ENCODE measurements at regions not wholly inside any gene's neighbourhood (a gene's known extent, or its start where the extent isn't known, plus 50 kb on each side); places are given as distances from the start of the nearest gene placed in this dataset.

DNA sequence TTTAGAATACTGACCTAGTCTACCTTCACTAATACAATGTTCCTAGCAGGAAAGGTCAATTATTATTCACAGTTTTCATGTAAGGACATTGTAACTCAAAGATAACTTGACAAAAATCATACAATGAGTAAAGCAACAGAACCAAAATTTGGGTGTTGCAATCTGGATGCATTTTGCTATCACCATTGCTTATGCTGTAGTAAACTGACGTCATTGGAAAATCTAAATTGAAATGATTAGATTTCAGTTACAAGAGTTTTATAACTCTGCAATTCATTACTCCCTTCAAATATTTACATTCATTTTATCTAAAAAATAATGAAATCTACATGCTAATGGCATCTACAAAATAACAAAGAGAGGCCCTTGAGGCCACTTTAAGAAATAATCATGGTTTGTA, 147.0 kb downstream of the TENT5A start (continued):
- TF ChIP-seq, protein P1, sequence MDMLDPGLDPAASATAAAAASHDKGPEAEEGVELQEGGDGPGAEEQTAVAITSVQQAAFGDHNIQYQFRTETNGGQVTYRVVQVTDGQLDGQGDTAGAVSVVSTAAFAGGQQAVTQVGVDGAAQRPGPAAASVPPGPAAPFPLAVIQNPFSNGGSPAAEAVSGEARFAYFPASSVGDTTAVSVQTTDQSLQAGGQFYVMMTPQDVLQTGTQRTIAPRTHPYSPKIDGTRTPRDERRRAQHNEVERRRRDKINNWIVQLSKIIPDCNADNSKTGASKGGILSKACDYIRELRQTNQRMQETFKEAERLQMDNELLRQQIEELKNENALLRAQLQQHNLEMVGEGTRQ (CRISPR knock-in tag; IDR thresholded peaks at IDR 0.05): no peak
- TF ChIP-seq IRF1 (CRISPR knock-in tag; IDR thresholded peaks at IDR 0.05) (no peak), RORB (CRISPR knock-in tag; IDR thresholded peaks at IDR 0.05) (no peak), ZBTB43 (CRISPR knock-in tag; IDR thresholded peaks at IDR 0.05) (no peak), ZNF425 (CRISPR knock-in tag; conservative IDR thresholded peaks at IDR 0.05) (no peak)
- TF ChIP-seq, protein P2, sequence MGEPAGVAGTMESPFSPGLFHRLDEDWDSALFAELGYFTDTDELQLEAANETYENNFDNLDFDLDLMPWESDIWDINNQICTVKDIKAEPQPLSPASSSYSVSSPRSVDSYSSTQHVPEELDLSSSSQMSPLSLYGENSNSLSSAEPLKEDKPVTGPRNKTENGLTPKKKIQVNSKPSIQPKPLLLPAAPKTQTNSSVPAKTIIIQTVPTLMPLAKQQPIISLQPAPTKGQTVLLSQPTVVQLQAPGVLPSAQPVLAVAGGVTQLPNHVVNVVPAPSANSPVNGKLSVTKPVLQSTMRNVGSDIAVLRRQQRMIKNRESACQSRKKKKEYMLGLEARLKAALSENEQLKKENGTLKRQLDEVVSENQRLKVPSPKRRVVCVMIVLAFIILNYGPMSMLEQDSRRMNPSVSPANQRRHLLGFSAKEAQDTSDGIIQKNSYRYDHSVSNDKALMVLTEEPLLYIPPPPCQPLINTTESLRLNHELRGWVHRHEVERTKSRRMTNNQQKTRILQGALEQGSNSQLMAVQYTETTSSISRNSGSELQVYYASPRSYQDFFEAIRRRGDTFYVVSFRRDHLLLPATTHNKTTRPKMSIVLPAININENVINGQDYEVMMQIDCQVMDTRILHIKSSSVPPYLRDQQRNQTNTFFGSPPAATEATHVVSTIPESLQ (CRISPR knock-in tag; IDR thresholded peaks at IDR 0.05): no peak

DNA sequence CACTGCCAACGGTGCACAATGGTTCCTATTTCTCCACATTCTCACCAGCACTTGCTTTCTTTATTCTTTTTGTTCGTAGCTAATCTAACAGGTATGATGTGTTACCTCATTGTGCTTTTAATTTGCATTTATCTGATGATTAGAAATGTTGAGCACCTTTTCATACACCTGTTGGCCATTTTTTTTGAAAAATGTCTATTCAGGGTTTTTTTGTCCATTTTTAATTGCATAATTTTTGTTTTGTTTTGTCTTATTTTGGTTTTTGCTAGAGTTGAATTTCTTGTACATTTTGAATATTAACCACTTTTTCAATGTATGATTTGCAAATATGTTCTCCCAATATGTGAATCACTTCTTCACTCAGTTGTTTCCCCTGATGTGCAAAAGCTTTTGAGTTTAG, 150.6 kb downstream of the TENT5A start:
- H3K27ac Mint-ChIP-seq: no peak overlapping the region
- H3K4me1 Mint-ChIP-seq: no peaks in the 10 kb centered on the region
- H3K9me3 Mint-ChIP-seq: peaks cover 18% of the 10 kb centered on the region
- no peak overlapping the region for H3K4me3 Mint-ChIP-seq
- ChIA-PET POLR2A (no interaction called here), CTCF (no interaction called here)
- no peaks in the 10 kb centered on the region for H3K36me3 Mint-ChIP-seq
- ATAC-seq: no peak
- no peak for DNase-seq (ENCODE audit: low spot score)
- no peaks in the 10 kb centered on the region for H3K27me3 Mint-ChIP-seq (ENCODE audit: low read depth)
- no peak for TF ChIP-seq GTF2I (CRISPR knock-in tag; conservative IDR thresholded peaks at IDR 0.05)
- TF ChIP-seq, protein P3, sequence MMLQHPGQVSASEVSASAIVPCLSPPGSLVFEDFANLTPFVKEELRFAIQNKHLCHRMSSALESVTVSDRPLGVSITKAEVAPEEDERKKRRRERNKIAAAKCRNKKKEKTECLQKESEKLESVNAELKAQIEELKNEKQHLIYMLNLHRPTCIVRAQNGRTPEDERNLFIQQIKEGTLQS (CRISPR knock-in tag; conservative IDR thresholded peaks at IDR 0.05): no peak
- TF ChIP-seq, protein P4, sequence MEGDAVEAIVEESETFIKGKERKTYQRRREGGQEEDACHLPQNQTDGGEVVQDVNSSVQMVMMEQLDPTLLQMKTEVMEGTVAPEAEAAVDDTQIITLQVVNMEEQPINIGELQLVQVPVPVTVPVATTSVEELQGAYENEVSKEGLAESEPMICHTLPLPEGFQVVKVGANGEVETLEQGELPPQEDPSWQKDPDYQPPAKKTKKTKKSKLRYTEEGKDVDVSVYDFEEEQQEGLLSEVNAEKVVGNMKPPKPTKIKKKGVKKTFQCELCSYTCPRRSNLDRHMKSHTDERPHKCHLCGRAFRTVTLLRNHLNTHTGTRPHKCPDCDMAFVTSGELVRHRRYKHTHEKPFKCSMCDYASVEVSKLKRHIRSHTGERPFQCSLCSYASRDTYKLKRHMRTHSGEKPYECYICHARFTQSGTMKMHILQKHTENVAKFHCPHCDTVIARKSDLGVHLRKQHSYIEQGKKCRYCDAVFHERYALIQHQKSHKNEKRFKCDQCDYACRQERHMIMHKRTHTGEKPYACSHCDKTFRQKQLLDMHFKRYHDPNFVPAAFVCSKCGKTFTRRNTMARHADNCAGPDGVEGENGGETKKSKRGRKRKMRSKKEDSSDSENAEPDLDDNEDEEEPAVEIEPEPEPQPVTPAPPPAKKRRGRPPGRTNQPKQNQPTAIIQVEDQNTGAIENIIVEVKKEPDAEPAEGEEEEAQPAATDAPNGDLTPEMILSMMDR (IDR thresholded peaks at IDR 0.05): no peak
- TF ChIP-seq JUN (CRISPR knock-in tag; IDR thresholded peaks at IDR 0.05): no peak
- TF ChIP-seq MXD4 (CRISPR knock-in tag; IDR thresholded peaks at IDR 0.05; ENCODE audit: borderline replicate concordance): no peak
- no peak for TF ChIP-seq FOXK1 (CRISPR knock-in tag; IDR thresholded peaks at IDR 0.05)
- no peak for TF ChIP-seq SMAD3 (CRISPR knock-in tag; IDR thresholded peaks at IDR 0.05; ENCODE audit: borderline replicate concordance)
- no peak for TF ChIP-seq AFF4 (CRISPR knock-in tag; IDR thresholded peaks at IDR 0.05; ENCODE audit: borderline replicate concordance)
- no peak for TF ChIP-seq NFYB (CRISPR knock-in tag; conservative IDR thresholded peaks at IDR 0.05; ENCODE audit: low read depth)
- TF ChIP-seq, protein P2 (CRISPR knock-in tag; IDR thresholded peaks at IDR 0.05): no peak
- no peak for TF ChIP-seq E2F4 (CRISPR knock-in tag; IDR thresholded peaks at IDR 0.05; ENCODE audit: borderline replicate concordance, low read depth)
- TF ChIP-seq, protein P5, sequence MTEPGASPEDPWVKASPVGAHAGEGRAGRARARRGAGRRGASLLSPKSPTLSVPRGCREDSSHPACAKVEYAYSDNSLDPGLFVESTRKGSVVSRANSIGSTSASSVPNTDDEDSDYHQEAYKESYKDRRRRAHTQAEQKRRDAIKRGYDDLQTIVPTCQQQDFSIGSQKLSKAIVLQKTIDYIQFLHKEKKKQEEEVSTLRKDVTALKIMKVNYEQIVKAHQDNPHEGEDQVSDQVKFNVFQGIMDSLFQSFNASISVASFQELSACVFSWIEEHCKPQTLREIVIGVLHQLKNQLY (CRISPR knock-in tag; IDR thresholded peaks at IDR 0.05): no peak
- TF ChIP-seq IRF2 (CRISPR knock-in tag; IDR thresholded peaks at IDR 0.05; ENCODE audit: borderline replicate concordance, low read depth): no peak
- no peak for TF ChIP-seq PRRX2 (CRISPR knock-in tag; IDR thresholded peaks at IDR 0.05)

Measured in WTC11 (cell line).